IPS DF 19.7 (cell line): ENCODE measurements at regions not wholly inside any gene's neighbourhood (a gene's known extent, or its start where the extent isn't known, plus 50 kb on each side); places are given as distances from the start of the nearest gene placed in this dataset.
A peak's percentile ranks its signal among the peaks of the same experiment; 100 is the strongest.
"Not testable (repeated sequence)": the region's sequence is repeated elsewhere in the genome, so short reads cannot be mapped to it uniquely, and the experiment has no call there.

Source experiments
- DNase-seq: peaks from one replicate; pipeline ENCODE4 v3.0.0-alpha.2; 2013; ENCODE audit warnings: low read depth, low spot score

- DNase-seq = no peak
Measured at GRCh38 chr12:115811045-115811444, 466.4 kb downstream of the MED13L start.

DNA sequence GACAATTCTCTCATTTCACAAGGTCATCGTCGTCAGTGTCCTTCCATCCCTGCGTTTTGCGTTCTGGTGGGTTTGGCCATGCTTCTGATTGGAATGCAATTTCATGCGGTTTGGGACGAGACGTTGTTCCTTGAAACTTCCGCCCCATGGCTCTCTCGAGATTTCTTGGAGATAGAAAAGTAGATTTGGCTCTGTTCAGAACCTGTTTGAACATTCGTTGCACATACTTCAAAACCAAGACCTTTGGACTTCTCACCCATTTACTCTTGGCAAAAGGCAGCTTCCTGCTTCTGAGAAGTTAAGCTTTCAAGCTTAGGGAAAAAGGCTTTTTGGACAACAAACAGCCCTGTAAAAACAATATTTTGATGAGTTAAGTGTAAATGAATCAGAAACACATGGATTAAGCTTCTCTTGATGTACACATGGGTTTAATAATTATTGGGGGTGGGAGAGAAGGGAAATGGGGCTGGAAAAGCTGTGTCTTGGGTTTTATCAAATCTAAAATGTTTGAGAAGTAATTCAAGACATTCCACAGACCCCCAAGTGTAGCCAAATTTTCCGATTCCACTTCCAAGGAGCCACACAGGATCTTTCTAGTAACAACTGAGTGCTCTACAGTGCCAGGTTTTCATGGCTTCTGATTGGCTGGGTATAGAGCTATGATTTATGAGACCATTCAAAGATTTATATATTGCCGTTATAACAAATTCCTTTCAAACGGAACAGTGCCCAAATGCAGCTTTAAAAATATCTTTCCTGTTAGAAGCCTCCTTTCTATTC, 467.2 kb downstream of the MED13L start:
- DNase-seq = no peak

GRCh38 chr12:115806000-115806399, 471.5 kb downstream of the MED13L start:
- no peak for DNase-seq

DNA sequence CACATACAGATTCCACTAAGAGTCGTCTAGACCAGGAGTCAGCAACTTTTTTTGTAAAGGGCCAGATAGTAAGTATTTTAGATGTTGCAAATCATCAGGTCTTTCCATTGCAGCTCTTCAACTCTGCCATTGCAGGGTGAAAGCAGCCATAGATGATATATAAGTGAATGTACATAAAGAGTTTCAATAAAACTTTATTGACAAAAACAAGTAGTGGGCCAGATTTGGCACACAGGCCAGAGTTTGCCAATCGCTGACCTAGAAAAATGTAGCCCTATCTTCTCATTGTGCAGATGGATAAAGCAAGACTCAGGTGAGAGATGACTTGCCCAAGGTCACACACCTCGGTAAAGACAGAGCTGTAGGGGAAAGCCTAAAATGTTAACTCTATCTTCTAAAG, 474.7 kb downstream of the MED13L start:
- DNase-seq = no peak

DNA sequence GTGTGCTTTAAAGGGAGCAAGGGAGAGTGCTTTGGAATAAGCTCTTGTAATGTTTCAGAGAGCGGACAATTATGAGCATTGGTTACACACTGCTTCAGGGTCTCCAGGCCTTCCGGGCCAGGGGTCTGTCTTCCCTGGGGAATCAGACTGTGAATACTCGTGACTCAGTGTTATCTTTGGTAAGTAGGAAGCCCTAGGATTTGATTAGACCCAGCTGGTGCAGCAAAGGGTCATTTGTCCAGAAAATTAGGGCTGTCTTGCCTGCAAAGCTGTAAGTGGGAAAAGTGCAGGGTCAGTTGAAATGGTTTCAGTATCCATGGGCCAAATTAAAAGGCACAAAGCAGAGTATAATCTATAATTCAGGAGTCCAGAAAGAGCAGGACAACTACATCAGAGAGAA, 475.6 kb downstream of the MED13L start:
- DNase-seq = no peak

DNA sequence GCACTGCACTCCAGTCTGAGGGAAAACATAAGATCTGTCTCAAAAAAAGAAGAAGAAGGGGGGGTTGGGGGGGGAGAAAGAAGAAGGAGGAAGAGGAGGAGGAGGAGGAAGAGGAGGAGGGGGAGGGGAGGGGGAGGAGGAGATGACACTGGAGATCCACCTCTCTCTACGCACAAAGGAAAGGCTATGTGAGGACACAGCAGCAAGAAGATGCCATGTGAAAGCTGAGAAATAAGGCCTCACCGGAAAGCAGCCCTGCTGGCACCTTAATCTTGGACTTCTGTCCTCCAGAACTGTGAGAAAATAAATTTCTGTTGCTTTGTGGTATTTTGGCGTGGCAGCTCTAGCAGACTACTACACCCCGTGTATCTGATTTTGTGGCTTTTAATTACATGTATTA, 477.9 kb downstream of the MED13L start:
- DNase-seq = no peak

GRCh38 chr12:115798309-115798917, 479.1 kb downstream of the MED13L start:
- no peak for DNase-seq

- DNase-seq = no peak
Measured at GRCh38 chr12:115794659-115795081, 482.8 kb downstream of the MED13L start.

DNA sequence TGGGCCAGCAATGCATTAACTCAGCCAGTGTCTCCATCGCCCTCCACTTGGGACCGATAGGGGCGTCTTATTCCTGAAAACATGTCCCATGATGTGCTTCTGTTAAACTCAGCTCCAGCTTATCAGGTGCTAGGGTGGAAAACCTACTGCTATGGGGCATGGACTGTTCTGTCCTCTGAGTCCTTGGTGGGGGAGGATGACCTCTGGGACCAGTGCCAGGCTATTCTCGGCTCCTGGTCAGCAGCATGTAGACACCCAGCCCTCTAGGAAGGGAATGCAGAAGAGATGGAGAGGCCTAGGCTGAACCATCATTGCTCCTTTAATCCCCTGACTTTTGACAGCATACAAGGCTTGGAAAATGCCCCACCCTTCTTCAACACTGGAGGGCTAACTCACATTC, 486.2 kb downstream of the MED13L start:
- no peak for DNase-seq

GRCh38 chr12:115790526-115790925, 487.0 kb downstream of the MED13L start:
- no peak for DNase-seq

DNA sequence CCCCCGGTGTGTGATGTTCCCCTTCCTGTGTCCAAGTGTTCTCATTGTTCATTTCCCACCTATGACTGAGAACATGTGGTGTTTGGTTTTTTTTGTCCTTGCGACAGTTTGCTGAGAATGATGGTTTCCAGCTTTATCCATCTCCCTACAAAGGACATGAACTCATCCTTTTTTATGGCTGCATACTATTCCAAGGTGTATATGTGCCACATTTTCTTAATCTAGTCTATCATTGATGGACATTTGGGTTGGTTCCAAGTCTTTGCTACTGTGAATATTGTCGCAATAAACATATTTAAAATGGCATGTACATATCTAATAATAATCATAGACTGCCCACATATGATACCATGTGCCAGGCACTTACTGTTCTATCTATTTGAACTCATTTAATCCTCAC, 491.0 kb downstream of the MED13L start:
- DNase-seq = not testable (repeated sequence)

- DNase-seq = no peak
Measured at GRCh38 chr12:115785548-115785947, 491.9 kb downstream of the MED13L start.

DNA sequence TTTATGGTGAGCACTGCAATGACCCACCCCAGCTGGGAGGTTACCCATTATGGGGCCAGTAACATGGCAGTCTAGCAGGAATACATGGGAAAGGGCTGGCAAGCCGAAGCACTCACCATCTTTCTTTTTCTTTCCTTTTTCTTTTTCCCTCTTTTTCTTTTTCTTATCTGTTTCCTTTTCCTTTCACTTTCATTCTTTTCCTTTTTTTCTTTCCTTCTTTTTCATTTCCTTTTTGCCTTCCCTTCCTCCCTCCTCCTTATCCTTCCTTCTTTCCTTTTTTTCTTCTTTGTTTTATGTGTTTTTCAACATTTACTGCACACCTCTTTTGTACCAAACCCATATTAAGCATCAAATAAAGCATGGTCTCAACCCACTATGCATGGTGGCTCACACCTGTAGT, 501.1 kb downstream of the MED13L start:
- DNase-seq = no peak

- DNase-seq = no peak
Measured at GRCh38 chr12:115774148-115774895, 503.2 kb downstream of the MED13L start.

DNA sequence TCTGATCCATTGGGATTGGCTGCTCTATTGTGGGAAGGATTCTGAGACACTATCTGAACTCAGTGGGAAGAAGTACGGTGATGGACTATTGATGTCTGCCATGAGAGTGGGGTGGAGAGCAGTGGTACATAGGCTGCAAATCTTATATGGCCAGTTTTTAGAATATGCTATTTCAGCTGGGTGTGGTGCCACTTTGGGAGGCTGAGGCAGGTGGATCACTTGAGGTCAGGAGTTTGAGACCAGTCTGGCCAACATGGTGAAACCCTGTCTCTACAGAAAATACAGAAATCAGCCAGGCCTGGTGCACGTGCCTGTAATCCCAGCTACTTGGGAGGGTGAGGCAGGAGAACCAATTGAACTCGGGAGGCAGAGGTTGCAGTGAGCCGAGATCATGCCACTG, 505.9 kb downstream of the MED13L start:
- no peak for DNase-seq

GRCh38 chr12:115771065-115771464, 506.4 kb downstream of the MED13L start:
- peak; percentile 20 for DNase-seq

DNA sequence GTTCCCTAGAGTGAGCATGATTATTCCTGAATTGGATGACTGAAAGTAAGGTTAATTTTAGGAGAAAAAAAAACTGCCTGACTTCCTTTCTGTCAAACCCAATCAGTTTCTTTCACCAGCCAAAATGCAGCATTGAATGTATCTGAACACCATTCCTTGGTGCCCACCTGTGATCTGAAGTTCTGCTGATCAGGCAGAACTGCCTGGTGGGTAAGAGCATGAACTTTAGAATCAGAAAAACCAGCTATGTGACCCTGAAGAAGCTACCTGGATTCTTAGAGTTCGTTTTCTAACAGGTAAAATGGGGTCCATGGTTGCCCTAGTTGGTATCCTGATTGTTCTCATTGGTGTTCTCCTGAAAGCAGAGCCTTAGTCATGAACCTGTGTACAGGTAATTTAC, 506.9 kb downstream of the MED13L start:
- DNase-seq = no peak

- no peak for DNase-seq
Measured at GRCh38 chr12:115767916-115768315, 509.6 kb downstream of the MED13L start.

DNA sequence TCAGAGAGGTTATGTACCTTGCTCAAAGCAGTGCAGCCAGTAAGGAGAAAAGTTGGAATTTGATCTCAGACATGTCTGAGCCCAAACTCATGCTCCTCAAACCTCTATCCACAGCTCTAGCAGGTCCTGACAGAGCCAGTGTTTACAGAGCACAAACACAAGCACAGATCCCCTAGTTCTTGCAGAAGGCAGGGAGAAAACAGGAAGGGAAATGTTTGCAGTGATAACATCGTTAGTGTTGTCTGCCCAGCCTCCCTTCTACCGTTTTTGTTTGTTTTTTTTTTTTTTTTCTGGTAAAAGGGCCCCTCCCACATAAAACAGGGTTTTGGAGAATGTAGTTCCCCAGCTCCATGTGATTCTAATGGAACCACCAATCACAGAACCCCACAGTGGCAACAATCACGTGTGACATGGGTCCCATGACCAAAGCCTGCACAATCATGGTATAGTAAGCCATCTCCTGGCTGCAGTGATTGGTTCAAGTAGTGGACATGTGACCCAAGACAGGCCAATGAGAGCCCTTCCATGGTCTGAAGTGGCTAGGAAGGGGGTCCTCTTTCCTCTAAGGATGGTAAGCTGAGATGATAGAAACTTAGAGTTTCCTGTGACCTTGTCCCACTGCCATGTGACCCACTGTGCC, 513.4 kb downstream of the MED13L start:
- DNase-seq = no peak

- DNase-seq = no peak
Measured at GRCh38 chr12:115763376-115763775, 514.1 kb downstream of the MED13L start.

- no peak for DNase-seq
Measured at GRCh38 chr12:115762936-115763335, 514.6 kb downstream of the MED13L start.

DNA sequence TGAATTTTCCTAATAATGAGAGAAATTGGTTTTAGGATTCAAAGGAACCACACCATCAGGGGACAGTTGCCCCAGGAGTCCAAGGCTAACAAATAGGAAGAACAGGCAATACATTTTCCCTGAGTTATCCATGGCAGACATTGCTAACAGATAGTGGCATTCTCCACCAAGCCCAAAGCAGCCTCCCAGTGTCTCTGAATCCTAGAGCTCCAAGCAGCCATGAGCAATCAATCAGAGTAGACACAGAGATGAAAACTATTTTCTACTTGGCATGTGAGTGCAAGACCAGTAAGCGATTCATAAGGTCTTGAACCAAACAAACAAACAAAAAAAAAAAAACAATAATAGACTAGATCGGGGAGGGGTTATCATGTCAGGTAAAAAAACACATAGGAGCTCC, 515.7 kb downstream of the MED13L start:
- no peak for DNase-seq
